SIG-M5 treated with dmso at 0.1 percent for 504 hours (cell line): ENCODE measurements at regions not wholly inside any gene's neighbourhood (a gene's known extent, or its start where the extent isn't known, plus 50 kb on each side); places are given as distances from the start of the nearest gene placed in this dataset.

Experiments
- DNase-seq: peaks from one replicate; lab custom pipeline; 2025; ENCODE audit not compliant: unreplicated experiment; lab: John Stamatoyannopoulos, UW

DNA sequence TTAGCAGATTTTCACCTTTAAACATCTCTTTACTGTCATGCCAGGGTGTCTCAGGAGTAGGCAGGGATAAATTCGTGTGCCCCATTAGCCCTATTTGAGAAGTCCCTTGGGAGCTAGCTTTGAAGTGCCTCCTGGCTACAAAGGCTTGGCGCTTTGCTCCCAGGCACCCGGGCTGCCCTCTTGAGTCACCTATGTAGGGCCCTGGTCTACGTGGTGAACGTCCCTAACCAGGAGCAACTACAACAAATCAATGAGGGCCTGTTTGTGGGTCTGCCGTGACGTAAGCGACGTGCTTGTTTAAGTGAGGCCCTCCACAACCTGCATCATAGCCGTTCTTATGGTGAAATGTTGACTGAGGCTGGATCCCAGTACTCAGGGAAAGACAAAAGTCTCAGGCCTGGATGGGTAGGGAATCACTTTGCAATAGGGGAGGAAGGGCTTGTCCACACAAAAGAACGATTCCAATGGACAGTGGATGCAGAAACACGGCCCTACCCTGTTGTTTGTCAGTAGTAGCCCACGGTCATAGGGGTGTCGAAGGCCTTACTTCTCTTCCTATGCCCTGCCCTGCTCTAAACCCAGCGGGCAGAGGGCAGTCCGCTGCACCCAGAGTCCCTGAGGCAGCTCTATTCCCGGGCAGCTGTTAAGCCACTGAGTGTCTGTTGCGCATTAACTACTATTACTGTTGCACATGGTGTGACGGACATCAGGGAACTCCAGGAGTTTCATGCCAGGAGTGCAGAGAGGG lies 93.9 kb downstream of the INHBB start:
- no peak for DNase-seq

DNA sequence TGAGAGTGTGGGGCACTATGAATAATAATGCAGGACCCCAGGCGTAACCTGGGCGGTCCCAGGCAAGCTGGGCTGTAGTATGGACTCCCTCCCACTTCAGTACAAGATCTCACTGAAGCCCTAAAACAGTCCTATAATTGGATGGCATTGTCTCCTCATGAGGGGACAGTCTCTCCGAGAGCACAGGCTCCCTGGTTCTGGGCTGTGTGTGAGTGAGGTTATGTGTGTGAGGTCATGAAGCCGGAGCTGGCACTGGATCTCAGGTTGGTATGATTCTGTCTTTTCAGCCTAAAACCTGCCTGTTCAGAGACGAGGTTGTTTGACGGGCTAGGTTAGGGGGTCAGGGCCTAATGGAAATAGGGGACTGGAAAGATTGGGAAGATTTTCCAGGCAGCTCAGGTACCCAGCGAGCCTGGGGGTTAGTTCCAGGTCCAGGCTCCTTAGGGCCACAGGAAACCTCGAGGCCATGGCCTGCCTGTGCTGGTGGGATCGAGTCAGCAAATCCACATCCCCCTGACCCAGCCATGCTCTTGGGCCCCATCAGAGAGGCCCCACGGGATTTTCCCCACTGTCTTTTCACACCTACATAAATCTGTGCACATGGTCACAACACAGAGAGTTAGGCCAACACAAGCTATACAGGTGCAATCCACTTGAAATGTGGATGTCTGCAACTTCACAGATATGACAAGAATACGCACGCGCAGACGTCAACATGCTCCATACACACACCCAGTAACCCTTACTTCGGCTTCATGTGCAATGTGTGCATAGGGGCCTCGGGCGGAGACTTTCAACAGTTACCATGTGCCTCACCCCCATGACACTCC lies 94.8 kb downstream of the INHBB start:
- no peak for DNase-seq

DNA sequence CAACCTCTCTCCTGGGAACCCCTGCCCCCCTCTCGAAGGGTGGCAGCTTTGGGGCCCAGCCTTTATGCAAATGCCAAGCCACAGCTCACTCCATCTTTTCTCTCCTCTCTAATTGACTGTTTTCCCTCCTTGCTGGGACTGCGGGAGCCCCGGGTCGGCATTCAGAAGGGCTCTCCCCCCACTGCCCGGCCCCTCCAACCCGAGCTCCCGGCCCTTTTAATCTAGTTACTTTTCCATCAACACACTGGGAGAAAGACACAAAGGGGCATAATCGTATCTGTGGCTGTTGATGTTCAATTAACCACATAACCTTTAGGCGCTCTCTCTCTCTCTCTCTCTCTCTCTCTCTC lies 95.4 kb downstream of the INHBB start:
- no peak for DNase-seq

DNA sequence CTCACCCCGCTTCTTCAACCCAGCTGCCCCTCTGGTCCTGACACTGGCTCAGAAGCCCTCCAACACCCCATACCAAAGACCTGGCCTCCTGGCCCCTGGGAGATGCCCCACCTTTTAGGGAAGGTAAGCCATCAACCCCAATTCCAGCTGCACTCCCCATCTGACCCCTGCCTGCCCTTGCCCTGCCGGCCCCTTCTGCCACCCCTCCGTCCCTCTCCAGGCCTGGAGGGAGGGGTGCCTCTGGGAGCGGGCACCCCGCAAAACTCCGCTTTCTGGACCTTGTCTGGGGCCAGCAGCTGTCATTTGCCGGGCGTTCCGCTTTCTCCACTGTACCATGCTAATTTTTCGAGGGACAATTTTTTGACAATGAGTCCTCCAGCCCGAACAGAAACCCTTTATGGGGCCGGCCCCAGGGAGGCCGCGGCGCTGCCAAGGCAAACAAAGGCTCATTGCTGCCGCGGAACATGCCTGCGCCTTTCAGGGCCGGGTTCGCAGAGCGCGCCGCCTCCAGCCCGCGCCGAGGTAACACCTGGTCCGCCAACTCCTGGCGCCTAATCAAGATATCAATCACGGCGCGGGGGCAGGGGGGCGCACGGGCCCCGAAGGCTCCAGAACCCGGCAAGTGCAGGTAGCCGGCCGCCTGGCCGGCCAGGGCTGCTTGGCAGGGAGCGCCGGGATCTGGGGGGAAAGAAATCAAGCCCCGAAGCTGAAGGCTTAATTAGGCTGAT lies 96.0 kb downstream of the INHBB start:
- DNase-seq, result no peak

DNA sequence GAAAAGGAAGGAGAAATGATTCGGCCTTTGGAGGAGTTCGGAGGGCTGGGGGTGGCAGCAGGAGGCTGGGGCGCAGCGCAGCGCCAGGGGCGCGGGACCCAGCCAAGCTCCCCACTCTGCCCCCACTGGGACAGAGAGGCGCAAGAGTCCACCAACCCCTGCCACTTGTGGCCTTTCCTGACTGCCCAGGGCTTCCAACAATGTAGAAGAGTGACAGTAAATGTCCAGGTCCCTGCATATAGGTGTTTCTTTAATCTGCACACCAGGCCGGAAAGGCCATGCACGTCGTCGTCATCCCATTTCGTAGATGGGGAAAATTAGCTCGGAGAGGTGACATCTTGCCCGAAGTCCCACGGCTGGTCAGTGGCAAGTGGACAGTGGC lies 96.6 kb downstream of the INHBB start:
- DNase-seq, result no peak

DNA sequence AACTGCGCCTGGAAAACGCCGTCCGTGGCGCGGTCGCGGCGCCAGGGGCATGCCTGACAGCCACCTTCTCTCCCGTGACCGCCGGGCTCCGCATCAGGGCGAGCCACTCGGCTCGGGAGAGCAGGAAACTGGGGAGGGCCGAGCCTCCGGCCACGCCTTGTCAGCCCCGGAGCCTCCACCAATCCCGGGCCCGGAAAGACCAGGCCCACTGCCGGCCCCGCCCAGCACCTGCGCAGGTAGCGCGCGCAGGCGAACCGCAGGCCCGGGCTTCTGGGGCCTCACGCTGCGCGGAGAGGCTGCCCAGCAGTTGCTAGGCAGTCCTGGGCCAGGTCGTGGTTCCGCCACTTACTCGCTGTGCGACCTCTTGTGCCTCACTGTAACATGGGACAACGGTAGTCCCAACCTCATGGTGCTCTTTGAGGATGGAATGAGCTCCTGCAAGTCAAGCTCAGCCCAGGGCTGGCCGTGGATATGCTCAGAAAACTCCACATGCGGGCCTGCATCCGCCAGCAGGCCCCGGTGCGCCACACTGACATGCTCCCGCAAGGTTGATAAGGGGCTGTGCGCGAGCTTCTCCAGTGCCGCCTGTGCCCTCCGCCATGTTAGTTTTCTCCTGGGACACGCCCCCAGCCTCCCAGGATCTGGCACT lies 97.1 kb downstream of the INHBB start:
- peak; percentile 12 for DNase-seq

DNA sequence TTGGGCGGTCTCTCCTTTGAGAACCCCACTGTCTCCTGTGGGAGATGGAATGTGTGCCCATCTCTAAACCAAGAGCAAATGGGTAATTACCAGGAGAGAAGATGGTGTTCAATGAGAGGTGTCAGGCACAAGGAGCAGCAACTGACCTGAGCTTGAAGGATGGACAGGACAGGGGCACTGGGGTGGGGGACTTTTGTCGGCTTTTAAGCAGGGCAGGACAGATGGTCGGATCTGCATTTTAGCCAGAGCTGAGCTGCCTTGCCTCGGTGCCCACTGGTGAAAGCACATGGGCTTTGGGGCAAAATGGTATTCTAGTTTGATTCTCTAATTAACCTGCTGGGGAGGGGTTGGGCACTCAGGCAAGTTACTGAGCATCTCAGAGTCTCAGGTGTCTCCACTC lies 98.0 kb downstream of the INHBB start:
- DNase-seq, result no peak

DNA sequence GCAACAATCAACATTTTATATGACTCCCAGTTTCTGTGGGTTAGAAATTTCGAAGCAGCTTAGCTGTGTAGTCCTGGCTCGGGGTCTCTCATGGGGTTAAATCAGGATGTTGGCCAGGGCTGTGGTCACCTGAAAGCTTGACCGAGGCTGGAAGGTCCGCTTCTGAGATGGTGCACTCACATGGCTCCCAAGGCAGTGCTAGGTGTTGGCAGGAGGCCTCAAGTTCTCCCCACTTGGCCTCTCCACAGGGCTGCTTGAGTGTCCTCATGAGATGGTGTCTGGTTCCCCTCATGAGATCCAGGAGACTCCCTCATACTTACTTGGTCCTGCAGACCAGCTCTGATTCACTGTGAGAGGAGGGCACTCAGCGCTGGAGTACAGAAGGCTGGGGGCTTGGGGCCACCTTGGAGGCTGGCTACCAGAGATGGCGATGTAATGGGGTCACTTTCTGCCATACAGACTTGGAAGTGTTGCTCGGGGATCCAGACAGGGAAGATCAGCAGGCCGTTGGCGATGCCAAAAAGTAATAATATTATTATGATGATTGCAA lies 98.8 kb downstream of the INHBB start:
- DNase-seq, result no peak

DNA sequence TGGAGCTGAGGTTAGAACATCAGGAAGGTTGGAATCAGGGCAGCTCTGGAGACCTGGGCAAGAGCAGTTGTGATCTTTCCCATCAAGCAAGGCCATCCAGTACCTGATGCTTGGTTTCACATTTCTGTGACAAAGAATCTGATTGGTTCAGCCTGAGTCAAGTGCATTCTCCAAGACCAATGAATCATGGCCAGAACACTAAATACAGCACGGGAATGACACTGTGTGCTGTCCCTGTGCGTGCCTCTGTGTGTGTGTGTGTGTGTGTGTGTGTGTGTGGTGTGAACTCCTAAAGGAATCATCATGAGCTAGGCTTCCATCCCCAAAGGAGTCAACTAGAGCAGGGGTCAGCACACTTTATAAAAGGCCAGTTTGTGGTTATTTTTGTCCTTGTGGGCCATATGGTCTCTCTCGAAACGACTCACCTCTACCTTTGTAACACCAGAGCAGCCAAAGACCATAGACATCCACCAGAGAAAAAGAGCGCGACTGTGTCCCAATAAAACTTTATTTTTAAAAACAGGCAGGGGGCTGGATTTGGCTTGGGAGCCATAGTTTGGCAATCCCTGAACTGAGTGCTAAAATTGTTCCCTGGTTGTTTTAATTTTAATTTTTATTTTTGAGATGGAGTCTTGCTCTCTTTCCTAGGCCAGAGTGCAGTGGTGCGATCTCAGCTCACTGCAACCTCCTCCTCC lies 99.7 kb downstream of the INHBB start:
- peak; percentile 16 for DNase-seq

DNA sequence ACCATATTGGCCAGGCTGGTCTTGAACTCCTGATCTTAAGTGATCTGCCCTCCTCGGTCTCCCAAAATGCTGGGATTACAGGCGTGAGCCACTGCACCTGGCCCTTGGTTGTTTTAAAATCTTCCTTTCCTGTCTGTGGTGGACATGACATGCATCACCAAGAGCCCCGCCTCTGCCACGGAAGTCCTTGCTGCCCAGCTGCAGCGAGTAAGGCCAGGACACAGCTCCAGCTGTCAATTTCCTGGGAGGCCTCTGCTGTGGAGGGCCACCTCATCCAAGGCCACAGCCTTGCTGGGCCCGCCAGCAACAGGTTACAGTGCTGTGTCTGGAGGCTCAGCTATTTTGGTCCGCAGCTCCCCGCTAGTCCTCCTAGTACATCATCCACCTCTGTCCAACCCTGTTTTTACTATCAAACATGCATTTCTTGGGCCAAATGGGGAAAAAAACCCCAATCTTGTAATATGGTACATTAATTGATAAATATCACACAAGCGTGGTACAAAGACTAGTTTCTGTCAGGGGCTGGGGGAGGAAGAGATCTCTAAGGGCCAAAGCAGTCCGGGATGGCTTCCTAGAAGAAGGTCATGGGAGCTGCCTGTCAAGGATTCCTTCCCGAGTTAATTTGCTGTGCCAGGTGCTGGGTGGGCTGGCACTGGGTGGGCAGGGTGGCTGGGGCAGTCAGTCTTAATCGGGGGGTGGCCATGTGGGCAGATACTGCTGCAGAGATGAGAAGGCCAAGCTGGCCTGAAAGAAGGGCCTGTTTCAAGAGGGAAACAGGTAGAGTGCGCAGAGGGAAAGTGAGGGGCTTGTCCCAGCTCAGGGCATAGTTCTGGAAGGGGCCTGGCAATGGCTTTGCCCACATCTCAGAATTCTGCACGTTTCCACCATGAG lies 100.5 kb downstream of the INHBB start:
- DNase-seq, result no peak

DNA sequence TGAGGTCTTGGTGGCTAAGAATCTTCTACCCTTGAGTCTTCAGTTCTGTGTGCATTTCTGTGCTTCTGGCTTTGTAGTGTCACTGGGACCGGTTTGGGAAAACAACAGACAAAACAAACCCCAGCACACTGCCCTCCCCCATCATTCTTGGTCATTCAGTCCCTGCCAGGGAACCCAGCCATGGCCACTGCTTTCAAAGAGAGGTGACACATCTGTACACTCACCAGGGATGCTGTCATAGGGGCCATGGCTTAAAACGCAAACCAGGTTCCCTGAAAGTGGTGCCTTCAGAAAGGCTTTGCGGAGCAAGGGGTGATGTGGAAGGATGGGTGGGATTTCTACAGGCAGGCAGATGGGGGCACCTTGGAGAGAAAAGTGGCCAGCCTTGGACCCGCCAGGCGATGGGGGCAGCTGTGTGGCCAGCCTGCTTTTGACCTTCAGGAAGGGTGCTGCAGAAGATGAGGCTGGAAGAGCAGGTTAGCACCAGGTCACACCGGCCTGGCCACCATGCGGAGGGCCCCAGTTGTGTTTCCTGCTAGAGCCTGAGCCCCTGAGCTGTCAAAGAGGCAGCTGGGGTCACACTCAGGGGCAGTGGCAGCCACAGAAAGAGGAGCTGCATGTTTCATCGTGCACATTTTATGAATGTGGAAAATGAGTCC lies 101.3 kb downstream of the INHBB start:
- DNase-seq, result no peak

DNA sequence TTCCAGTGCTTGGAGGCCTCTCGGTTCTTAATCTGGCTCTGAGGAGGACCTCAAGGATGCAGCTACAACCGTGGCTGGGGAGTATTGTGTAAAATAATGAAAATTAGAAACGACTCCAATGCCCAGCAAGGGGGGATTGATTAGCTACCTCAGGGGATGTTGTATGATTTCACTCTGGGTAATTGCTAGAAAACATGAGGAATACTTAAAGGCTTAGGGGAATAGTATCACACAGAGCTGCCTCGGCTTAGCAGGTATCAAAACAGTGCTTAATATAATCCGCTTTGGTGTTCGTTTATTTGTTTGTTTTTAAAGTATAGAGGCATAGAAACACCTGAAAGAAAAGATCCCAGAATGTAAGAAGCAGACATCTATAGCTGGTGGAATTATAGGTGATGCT lies 102.5 kb downstream of the INHBB start:
- no peak for DNase-seq

DNA sequence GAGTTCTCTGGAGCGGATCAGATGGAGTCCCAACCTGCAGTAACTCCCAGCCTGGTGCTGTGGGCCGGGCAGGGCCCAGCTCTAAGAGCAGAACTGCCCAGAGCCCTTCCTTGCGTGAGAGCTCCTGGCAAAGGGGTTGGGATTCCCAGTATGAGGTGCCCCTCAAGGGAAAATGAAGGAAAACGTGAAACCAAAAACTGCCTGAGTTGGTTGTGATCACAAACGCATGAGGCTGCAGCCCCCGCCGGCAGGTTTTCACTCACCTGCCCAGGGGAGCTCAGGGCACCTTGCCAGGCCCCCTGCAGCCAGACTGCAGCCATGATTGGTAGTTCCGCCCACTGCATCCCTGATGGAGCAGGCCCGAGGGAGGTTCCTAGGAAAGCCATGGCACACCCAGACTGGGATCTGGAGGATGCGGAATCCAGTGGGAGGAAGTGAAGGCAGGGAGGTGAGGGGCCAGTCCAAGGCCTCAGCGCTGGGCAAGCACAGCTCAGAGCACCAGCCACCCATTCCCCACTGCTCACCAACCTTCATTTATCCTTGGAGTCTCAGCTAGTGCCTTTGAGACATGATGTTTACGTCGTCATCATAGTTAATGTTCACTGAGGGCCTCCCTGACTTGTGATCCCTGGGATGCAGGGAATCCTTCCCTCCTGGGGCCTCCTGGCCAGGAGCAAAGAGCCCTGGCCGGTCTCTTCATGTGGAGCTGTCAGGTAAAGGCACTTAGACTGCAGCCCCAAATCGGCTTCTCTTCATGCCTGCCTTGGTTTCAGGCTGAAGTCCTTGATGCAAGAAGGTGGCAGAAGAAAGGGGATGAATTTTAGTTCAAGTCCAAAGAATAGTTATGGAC lies 103.2 kb downstream of the INHBB start:
- DNase-seq, result no peak

DNA sequence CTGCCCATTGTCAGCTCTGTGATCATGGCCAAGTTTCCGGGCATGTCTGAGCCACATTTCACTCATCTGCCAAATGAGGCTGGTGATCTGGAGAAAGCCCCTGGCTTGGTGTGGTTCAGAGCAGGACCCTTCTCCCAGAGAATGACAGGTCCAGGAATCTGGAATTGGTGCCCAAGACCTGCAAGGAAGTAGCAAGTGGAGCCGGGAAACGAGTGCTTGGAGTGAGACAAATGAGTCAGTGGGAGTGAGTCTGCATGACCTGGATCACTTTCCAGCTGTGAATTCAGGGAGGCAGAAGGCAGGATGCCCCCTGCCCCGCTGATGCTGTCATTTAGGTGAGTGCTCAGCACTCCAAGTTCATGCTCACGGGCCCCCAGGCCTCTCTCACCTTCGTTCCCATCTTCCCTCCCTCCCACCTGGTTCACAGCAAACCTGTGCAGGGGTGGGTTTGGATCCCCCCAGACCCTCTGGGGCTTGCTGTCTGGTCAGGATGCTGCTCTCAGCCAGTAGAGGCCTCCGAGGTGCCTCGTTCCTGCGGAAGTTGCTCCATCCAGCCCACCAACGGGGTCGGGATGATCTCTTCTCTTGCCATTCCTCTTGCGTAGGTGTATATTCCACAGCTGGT lies 104.4 kb downstream of the INHBB start:
- no peak for DNase-seq

DNA sequence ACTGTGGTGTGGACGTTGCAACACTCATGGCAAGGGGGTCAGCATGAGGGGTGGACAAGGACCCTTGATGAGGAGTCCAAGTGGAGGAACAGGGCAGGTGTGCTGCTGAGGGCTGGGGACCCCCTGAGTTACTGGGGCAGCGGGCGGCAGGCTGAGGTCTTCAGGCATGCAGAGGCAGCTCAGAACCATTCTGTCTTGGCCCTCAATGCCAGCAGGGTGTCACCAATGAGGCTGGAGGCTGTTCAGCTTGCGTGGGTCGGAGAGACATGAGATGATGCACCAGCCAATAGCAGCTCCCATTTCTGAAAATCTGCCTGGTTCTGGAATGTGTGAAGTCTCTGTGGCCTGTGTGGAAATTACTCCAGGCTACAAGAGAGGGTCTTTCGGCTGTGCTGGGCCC lies 105.4 kb downstream of the INHBB start:
- DNase-seq, result no peak

DNA sequence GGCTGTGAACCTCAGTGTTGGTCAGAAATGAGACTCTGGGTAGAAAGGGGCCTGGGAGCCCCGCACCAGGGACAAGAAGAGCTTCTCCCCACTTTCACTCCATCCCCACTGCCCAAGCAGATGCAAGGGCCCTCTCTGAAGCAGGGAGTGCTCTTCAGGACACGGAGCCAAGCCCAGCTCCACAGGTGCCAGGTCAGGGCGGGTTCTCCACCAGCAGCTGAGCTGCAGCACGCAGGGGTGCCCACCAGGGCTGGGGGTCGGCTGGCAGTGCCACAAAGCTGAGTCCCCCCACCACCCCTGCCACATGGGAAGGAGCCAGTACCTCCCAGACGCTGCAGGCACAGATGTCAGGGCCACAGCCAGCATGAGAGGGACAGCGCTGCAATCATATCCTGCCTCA lies 106.2 kb downstream of the INHBB start:
- DNase-seq, result no peak

DNA sequence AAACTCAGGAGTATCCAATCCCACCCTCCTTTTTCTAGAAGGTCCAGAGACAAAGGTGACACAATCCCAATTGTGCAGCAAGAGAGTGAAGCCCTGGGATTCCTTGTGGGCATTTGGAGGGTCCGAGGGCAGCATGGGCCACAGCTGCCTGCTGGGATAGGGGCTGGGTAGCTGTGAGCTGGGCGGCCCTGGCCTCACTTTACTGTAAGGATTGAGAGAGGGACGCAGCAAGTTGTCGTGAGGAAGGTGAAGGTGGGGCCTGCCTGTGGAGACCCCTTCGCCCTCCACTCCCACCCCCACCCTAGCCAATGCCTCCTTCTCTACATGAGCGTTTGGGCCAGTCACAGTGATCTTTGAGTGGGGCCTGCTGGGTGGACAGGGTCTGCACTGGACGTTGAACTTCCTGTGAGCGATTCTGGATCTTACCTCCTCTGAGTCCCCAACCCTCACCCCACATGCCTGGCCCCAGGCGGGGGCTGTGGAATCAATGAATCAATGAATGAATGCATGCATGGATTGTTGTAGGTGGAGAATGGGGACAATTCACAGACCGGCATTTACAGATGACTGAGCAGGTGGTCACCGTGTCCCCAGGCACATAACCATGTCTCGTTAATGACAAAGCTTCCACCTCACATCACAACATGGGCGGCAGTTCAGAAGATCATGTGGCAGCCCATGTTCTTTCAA lies 107.2 kb downstream of the INHBB start:
- DNase-seq, result no peak
